B cell (primary cell): ENCODE measurements at regions not wholly inside any gene's neighbourhood (a gene's known extent, or its start where the extent isn't known, plus 50 kb on each side); places are given as distances from the start of the nearest gene placed in this dataset.

ENCODE experiments used
- CTCF ChIP-seq: fragments of 200-600 bp; IDR thresholded peaks from one replicate; pipeline ENCODE4 v1.8.0; 2022; ENCODE audit warnings: antibody characterized with exemption, mild to moderate bottlenecking
- EZH2 ChIP-seq: IDR thresholded peaks from 2 replicates; pipeline ENCODE4 v1.6.1; 2012; ENCODE audit warnings: borderline replicate concordance, low read depth, mild to moderate bottlenecking, moderate library complexity, low read length; ENCODE audit not compliant: insufficient read depth, poor library complexity, severe bottlenecking

- TF ChIP-seq CTCF (no peak), EZH2 (no peak)
Observed at GRCh38 chr17:51524524-51524923, 264.2 kb downstream of the UTP18 start.
